IMR-90 (cell line): ENCODE measurements at regions not wholly inside any gene's neighbourhood (a gene's known extent, or its start where the extent isn't known, plus 50 kb on each side); places are given as distances from the start of the nearest gene placed in this dataset.

ENCODE experiments used
- ATAC-seq: fragments of 200-7000 bp; cut with Tn5 transposase; 2 replicates; pipeline ENCODE4 v1.9.1; 2020; ENCODE audit warnings: low read depth, mild to moderate bottlenecking, moderate library complexity
- BruUV-seq: library from RNA; stranded (reverse); fragments of 400-500 nt; replicated peaks from 2 replicates; lab custom pipeline; 2021; lab: Mats Ljungman, UMichigan
- CTCF ChIA-PET: fragments of 300-600 bp; formaldehyde crosslinking; extraction: SDS; loops from one replicate; lab custom pipeline; 2021; ENCODE audit warnings: antibody characterized with exemption; lab: Yijun Ruan, JAX
- POLR2A ChIA-PET: fragments of 300-600 bp; sonication (Branson Sonifier 250); formaldehyde crosslinking; loops from one replicate; lab custom pipeline; 2022; ENCODE audit warnings: antibody characterized with exemption; ENCODE audit not compliant: unreplicated experiment; lab: Charles Lee
- DNase-seq: peaks from one replicate; pipeline ENCODE4 v3.0.0; 2013
- H2AFZ ChIP-seq: replicated peaks from 2 replicates; pipeline ENCODE3; 2013; ENCODE audit warnings: low read length, mild to moderate bottlenecking; ENCODE audit not compliant: poor library complexity
- H2AK5ac ChIP-seq: 2 replicates; pipeline ENCODE4 v1.6.1; 2013; ENCODE audit warnings: low read depth, low read length, inconsistent platforms
- H2AK9ac ChIP-seq: replicated peaks from 2 replicates; pipeline ENCODE3; 2013; ENCODE audit warnings: mild to moderate bottlenecking, low read depth, low read length, moderate library complexity; ENCODE audit not compliant: poor library complexity
- H2BK120ac ChIP-seq: 2 replicates; pipeline ENCODE4 v1.6.1; 2013; ENCODE audit warnings: low read depth, low read length, inconsistent platforms
- H2BK15ac ChIP-seq: 3 replicates; pipeline ENCODE4 v1.6.1; 2013; ENCODE audit warnings: low read depth, low read length, inconsistent platforms
- H2BK20ac ChIP-seq: 2 replicates; pipeline ENCODE4 v1.6.1; 2013; ENCODE audit warnings: low read depth, mild to moderate bottlenecking, inconsistent platforms, low read length, moderate library complexity
- H2BK5ac ChIP-seq: 2 replicates; pipeline ENCODE4 v1.6.1; 2013; ENCODE audit warnings: mild to moderate bottlenecking, low read depth, low read length, inconsistent platforms; ENCODE audit not compliant: poor library complexity, severe bottlenecking
- H3K14ac ChIP-seq: replicated peaks from 2 replicates; pipeline ENCODE4 v1.6.1; 2013; ENCODE audit warnings: low read depth, low read length, inconsistent platforms
- H3K18ac ChIP-seq: 2 replicates; pipeline ENCODE4 v1.6.1; 2013; ENCODE audit warnings: low read depth, low read length, control low read depth
- H3K23ac ChIP-seq: 2 replicates; pipeline ENCODE4 v1.6.1; 2013; ENCODE audit warnings: low read depth, low read length, inconsistent platforms
- H3K27ac ChIP-seq: 2 replicates; pipeline ENCODE4 v1.5.1; 2013; ENCODE audit warnings: mild to moderate bottlenecking, control low read depth, low read length; ENCODE audit not compliant: insufficient read depth
- H3K27me3 ChIP-seq: 2 replicates; pipeline ENCODE4 v1.6.1; 2013; ENCODE audit warnings: low read length; ENCODE audit not compliant: control insufficient read depth, insufficient read depth
- H3K36me3 ChIP-seq: 2 replicates; pipeline ENCODE4 v1.6.1; 2013; ENCODE audit warnings: low read length, mixed read lengths; ENCODE audit not compliant: control insufficient read depth, insufficient read depth
- H3K4ac ChIP-seq: 2 replicates; pipeline ENCODE4 v1.6.1; 2013; ENCODE audit warnings: low read depth, low read length, inconsistent platforms
- H3K4me1 ChIP-seq: 2 replicates; pipeline ENCODE4 v1.6.1; 2013; ENCODE audit warnings: low read length, mixed read lengths; ENCODE audit not compliant: control insufficient read depth, insufficient read depth
- H3K4me2 ChIP-seq: 2 replicates; pipeline ENCODE4 v1.6.1; 2013; ENCODE audit warnings: low read depth, mild to moderate bottlenecking, control low read depth, low read length, moderate library complexity
- H3K4me3 ChIP-seq: 2 replicates; pipeline ENCODE4 v1.5.1; 2013; ENCODE audit warnings: low read depth, mild to moderate bottlenecking, control low read depth, low read length, moderate library complexity; ENCODE audit not compliant: insufficient read depth
- H3K56ac ChIP-seq: 2 replicates; pipeline ENCODE4 v1.6.1; 2013; ENCODE audit warnings: low read length, inconsistent platforms; ENCODE audit not compliant: insufficient read depth; ENCODE audit errors: extremely low read depth
- H3K79me1 ChIP-seq, 2 experiments: 2 replicates each; pipeline ENCODE4 v1.6.1; 2013; ENCODE audit warnings: low read length in 2 of 2, inconsistent platforms in 1 of 2, low read depth in 1 of 2
- H3K9ac ChIP-seq: 2 replicates; pipeline ENCODE4 v1.6.1; 2013; ENCODE audit warnings: low read depth, low read length, control low read depth
- H3K9me1 ChIP-seq: 2 replicates; pipeline ENCODE4 v1.6.1; 2013; ENCODE audit warnings: low read length, inconsistent platforms; ENCODE audit not compliant: insufficient read depth
- H3K9me3 ChIP-seq: 2 replicates; pipeline ENCODE4 v1.6.1; 2013; ENCODE audit warnings: low read length; ENCODE audit not compliant: control insufficient read depth, insufficient read depth
- H4K20me1 ChIP-seq: 2 replicates; pipeline ENCODE4 v1.6.1; 2013; ENCODE audit warnings: low read length, inconsistent platforms; ENCODE audit not compliant: insufficient read depth
- H4K5ac ChIP-seq: 2 replicates; pipeline ENCODE4 v1.6.1; 2013; ENCODE audit warnings: mild to moderate bottlenecking, low read depth, low read length, control low read depth
- H4K8ac ChIP-seq, 2 experiments: 2 replicates each; pipeline ENCODE4 v1.6.1; 2013; ENCODE audit warnings: low read depth in 2 of 2, low read length in 2 of 2, control low read depth in 1 of 2, inconsistent platforms in 1 of 2
- H4K91ac ChIP-seq: 2 replicates; pipeline ENCODE4 v1.6.1; 2013; ENCODE audit warnings: low read depth, low read length, inconsistent platforms; ENCODE audit not compliant: insufficient read depth
- BHLHE40 ChIP-seq: fragments of 150-350 bp; IDR thresholded peaks from 2 replicates; pipeline ENCODE4 v1.6.1; 2016; ENCODE audit warnings: mild to moderate bottlenecking, low read depth, low read length
- CEBPB ChIP-seq: IDR thresholded peaks from 2 replicates; pipeline ENCODE4 v1.6.1; 2012; ENCODE audit warnings: low read depth, low read length, improper control_type of control experiment
- CHD1 ChIP-seq: IDR thresholded peaks from 2 replicates; pipeline ENCODE4 v1.6.1; 2012; ENCODE audit warnings: low read depth, low read length, improper control_type of control experiment
- FOS ChIP-seq: fragments of 150-350 bp; IDR thresholded peaks from 2 replicates; pipeline ENCODE4 v1.6.1; 2016; ENCODE audit warnings: low read depth, low read length
- MAFK ChIP-seq: IDR thresholded peaks from 2 replicates; pipeline ENCODE4 v1.6.1; 2012; ENCODE audit warnings: low read depth, low read length, improper control_type of control experiment
- MAZ ChIP-seq: IDR thresholded peaks from 2 replicates; pipeline ENCODE4 v1.6.1; 2012; ENCODE audit warnings: low read depth, mild to moderate bottlenecking, low read length, improper control_type of control experiment, moderate library complexity, borderline replicate concordance
- MXI1 ChIP-seq: IDR thresholded peaks from 2 replicates; pipeline ENCODE4 v1.6.1; 2012; ENCODE audit warnings: low read depth, mild to moderate bottlenecking, low read length, moderate library complexity, borderline replicate concordance
- NFE2L2 ChIP-seq: fragments of 150-350 bp; IDR thresholded peaks from 2 replicates; pipeline ENCODE4 v1.6.1; 2016; ENCODE audit warnings: low read depth, mild to moderate bottlenecking, low read length
- POLR2A ChIP-seq: IDR thresholded peaks from 2 replicates; pipeline ENCODE4 v1.6.1; 2012; ENCODE audit warnings: mild to moderate bottlenecking, low read depth, low read length
- RAD21 ChIP-seq: IDR thresholded peaks from 2 replicates; pipeline ENCODE4 v1.6.1; 2012; ENCODE audit warnings: low read length, improper control_type of control experiment
- RCOR1 ChIP-seq: IDR thresholded peaks from 2 replicates; pipeline ENCODE4 v1.6.1; 2012; ENCODE audit warnings: mild to moderate bottlenecking, low read length, improper control_type of control experiment; ENCODE audit not compliant: insufficient replicate concordance
- RFX5 ChIP-seq: IDR thresholded peaks from 2 replicates; pipeline ENCODE4 v1.8.0; 2012; ENCODE audit warnings: low read depth, mild to moderate bottlenecking, low read length, moderate library complexity
- SMC3 ChIP-seq: fragments of 150-350 bp; IDR thresholded peaks from 2 replicates; pipeline ENCODE4 v1.6.1; 2016; ENCODE audit warnings: low read depth, mild to moderate bottlenecking, antibody characterized with exemption, low read length, moderate library complexity
- WGBS, 2 experiments: methylation state at CpG; one replicate each; pipeline versions ENCODE4 v1.1.5 to v1.1.7; 2013; ENCODE audit warnings: missing lambda C conversion rate in 2 of 2; ENCODE audit not compliant: insufficient read length in 1 of 2; ENCODE audit errors: extremely low coverage in 2 of 2; 5-methylcytosine and 5-hydroxymethylcytosine counted together
- dilution Hi-C: fragments of 300-500 bp; cut with HindIII; formaldehyde crosslinking; loops from one replicate; pipeline ENCODE4 v1.14.3; 2018; ENCODE audit warnings: low sequenced_read_pairs; ENCODE audit not compliant: unreplicated experiment
- in situ Hi-C: fragments of 300-500 bp; cut with MboI; formaldehyde crosslinking; loops from 3 replicates; pipeline ENCODE4 v1.14.3; 2019; ENCODE audit warnings: low sequenced_read_pairs, inconsistent platforms, mixed read lengths
- intact Hi-C: fragments of 100-400 bp; cut with micrococcal nuclease; formaldehyde crosslinking; loops from 2 replicates; pipeline ENCODE4 v1.10.0; 2022
- TF ChIP-seq, protein P1 (sequence below): fragments of 150-350 bp; IDR thresholded peaks from 2 replicates; pipeline ENCODE4 v1.6.1; 2017; ENCODE audit warnings: mild to moderate bottlenecking, antibody characterized with exemption, low read length, low read depth
- TF ChIP-seq, protein P2 (sequence below): fragments of 150-350 bp; IDR thresholded peaks from 2 replicates; pipeline ENCODE4 v1.6.1; 2016; ENCODE audit warnings: low read depth, mild to moderate bottlenecking, low read length, moderate library complexity, borderline replicate concordance
- TF ChIP-seq, protein P3 (sequence below): conservative IDR thresholded peaks from 2 replicates; pipeline ENCODE4 v1.5.1; 2012; ENCODE audit warnings: mild to moderate bottlenecking, low read depth, low read length, improper control_type of control experiment

DNA sequence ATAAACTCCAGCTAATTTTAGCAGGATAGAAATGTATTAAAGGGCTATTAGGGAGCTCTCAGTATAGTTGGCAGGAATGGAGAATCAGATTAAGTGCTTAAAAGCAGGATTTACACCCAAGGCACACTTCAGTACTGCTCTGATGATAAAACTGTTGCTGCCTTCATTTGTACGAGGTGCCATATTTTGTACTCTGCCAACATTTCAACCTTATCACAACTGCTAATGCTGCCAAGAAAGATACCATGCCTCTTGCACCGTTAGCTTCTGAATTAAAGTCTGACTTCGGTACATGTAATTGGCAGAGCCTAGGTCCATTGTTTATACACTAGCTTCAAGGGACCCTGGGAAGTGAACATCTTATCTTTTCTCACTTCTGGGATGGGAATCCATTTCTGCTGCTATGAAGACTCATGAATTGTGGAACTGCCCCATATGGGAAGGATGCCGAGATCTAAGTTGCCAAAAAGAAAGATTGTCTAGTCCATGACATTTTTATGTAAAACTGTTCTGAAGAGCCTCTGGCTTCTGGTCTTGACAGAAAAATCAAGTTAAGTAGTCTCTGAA lies 624.0 kb upstream of the IGFBP7 start:
- Histone ChIP-seq H3K4me1 (no peaks in the 10 kb centered on the region), H3K23ac (no peak overlapping the region), H2BK15ac (no peak overlapping the region), H3K4ac (no peak overlapping the region), H3K9me3 (no peaks in the 10 kb centered on the region; the same call in 1 of the 2 replicates), H4K20me1 (no peaks in the 10 kb centered on the region), H2BK120ac (no peak overlapping the region), H3K18ac (no peak overlapping the region), H3K4me2 (no peak overlapping the region), H3K56ac (no peak overlapping the region), H3K4me3 (no peak overlapping the region), H3K27ac (no peak overlapping the region), H3K14ac (no peak overlapping the region), H2AFZ (no peak overlapping the region), H2BK20ac (no peak overlapping the region), H4K5ac (no peak overlapping the region), H2AK9ac (no peak overlapping the region), H3K27me3 (no peaks in the 10 kb centered on the region), H3K9ac (no peak overlapping the region), H3K9me1 (no peaks in the 10 kb centered on the region), H4K91ac (no peak overlapping the region), H3K79me1 (no peaks in the 10 kb centered on the region), H2AK5ac (no peak overlapping the region), H2BK5ac (no peak overlapping the region), H4K8ac (no peak overlapping the region), H3K36me3 (no peaks in the 10 kb centered on the region)
- intact Hi-C loops, result no loop called here
- 0% methylated on average over 1 of the region's 4 CpGs; no CpG with 5 or more reads in 1 of the 2 experiments for WGBS, 2 experiments
- BruUV-seq, result no TSS peak
- dilution Hi-C loops, result no loop called here
- ChIA-PET CTCF (no interaction called here), POLR2A (no interaction called here)
- TF ChIP-seq CEBPB (no peak), RFX5 (no peak), BHLHE40 (no peak), MXI1 (no peak), MAFK (no peak), RCOR1 (no peak), MAZ (no peak), RAD21 (no peak), FOS (no peak), POLR2A (no peak), NFE2L2 (no peak), SMC3 (no peak), CHD1 (no peak)
- TF ChIP-seq, protein P1, sequence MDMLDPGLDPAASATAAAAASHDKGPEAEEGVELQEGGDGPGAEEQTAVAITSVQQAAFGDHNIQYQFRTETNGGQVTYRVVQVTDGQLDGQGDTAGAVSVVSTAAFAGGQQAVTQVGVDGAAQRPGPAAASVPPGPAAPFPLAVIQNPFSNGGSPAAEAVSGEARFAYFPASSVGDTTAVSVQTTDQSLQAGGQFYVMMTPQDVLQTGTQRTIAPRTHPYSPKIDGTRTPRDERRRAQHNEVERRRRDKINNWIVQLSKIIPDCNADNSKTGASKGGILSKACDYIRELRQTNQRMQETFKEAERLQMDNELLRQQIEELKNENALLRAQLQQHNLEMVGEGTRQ, result no peak
- TF ChIP-seq, protein P2, sequence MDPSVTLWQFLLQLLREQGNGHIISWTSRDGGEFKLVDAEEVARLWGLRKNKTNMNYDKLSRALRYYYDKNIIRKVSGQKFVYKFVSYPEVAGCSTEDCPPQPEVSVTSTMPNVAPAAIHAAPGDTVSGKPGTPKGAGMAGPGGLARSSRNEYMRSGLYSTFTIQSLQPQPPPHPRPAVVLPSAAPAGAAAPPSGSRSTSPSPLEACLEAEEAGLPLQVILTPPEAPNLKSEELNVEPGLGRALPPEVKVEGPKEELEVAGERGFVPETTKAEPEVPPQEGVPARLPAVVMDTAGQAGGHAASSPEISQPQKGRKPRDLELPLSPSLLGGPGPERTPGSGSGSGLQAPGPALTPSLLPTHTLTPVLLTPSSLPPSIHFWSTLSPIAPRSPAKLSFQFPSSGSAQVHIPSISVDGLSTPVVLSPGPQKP, result no peak
- TF ChIP-seq, protein P3, sequence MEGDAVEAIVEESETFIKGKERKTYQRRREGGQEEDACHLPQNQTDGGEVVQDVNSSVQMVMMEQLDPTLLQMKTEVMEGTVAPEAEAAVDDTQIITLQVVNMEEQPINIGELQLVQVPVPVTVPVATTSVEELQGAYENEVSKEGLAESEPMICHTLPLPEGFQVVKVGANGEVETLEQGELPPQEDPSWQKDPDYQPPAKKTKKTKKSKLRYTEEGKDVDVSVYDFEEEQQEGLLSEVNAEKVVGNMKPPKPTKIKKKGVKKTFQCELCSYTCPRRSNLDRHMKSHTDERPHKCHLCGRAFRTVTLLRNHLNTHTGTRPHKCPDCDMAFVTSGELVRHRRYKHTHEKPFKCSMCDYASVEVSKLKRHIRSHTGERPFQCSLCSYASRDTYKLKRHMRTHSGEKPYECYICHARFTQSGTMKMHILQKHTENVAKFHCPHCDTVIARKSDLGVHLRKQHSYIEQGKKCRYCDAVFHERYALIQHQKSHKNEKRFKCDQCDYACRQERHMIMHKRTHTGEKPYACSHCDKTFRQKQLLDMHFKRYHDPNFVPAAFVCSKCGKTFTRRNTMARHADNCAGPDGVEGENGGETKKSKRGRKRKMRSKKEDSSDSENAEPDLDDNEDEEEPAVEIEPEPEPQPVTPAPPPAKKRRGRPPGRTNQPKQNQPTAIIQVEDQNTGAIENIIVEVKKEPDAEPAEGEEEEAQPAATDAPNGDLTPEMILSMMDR, result no peak
- in situ Hi-C loops, result no loop called here
- no peak for ATAC-seq
- DNase-seq, result no peak
